ENCODE measurements at regions not wholly inside any gene's neighbourhood (a gene's known extent, or its start where the extent isn't known, plus 50 kb on each side); places are given as distances from the start of the nearest gene placed in this dataset.

GRCh38 chr3:5444253-5444652, 256.7 kb downstream of the EDEM1 start:
- TF ChIP-seq USF2 (IDR thresholded peaks at IDR 0.05) (no peak), SMC3 (IDR thresholded peaks at IDR 0.05) (no peak), MAFK (IDR thresholded peaks at IDR 0.05; ENCODE audit: partially characterized antibody) (no peak), HOXA7 (CRISPR knock-in tag; IDR thresholded peaks at IDR 0.05) (no peak), MYC (IDR thresholded peaks at IDR 0.05; ENCODE audit: borderline replicate concordance, low read length) (no peak), CTCF (IDR thresholded peaks at IDR 0.05) (no peak)

Measured in A549 (cell line).